HUES64 (cell line): ENCODE measurements at regions not wholly inside any gene's neighbourhood (a gene's known extent, or its start where the extent isn't known, plus 50 kb on each side); places are given as distances from the start of the nearest gene placed in this dataset.

Experiments
- H3K27ac ChIP-seq: 2 replicates; pipeline ENCODE4 v1.7.0; 2013; ENCODE audit warnings: low read depth, low read length, inconsistent platforms
- H3K27me3 ChIP-seq: 2 replicates; pipeline ENCODE4 v1.6.1; 2013; ENCODE audit warnings: mild to moderate bottlenecking, low read length; ENCODE audit not compliant: insufficient read depth
- H3K36me3 ChIP-seq: 2 replicates; pipeline ENCODE4 v1.6.1; 2013; ENCODE audit warnings: mild to moderate bottlenecking, low read length; ENCODE audit not compliant: insufficient read depth
- H3K4me1 ChIP-seq: 2 replicates; pipeline ENCODE4 v1.6.1; 2013; ENCODE audit warnings: mild to moderate bottlenecking, low read length, moderate library complexity; ENCODE audit not compliant: insufficient read depth
- H3K4me3 ChIP-seq: 2 replicates; pipeline ENCODE4 v1.5.1; 2013; ENCODE audit warnings: mild to moderate bottlenecking, low read length, moderate library complexity
- H3K9ac ChIP-seq: 2 replicates; pipeline ENCODE4 v1.6.1; 2013; ENCODE audit warnings: mild to moderate bottlenecking, low read depth, low read length
- H3K9me3 ChIP-seq: 2 replicates; pipeline ENCODE4 v1.6.1; 2013; ENCODE audit warnings: low read depth, low read length; ENCODE audit not compliant: insufficient read depth
- WGBS: fragments of 150-250, 120-280 bp; methylation state at CpG from one replicate; pipeline ENCODE4 v1.1.7; 2013; ENCODE audit warnings: missing lambda C conversion rate; 5-methylcytosine and 5-hydroxymethylcytosine counted together

GRCh38 chr12:126847005-126847629 is 1419.9 kb upstream of the TMEM132C start:
- H3K4me3 ChIP-seq = no peak overlapping the region
- no peak overlapping the region for H3K9ac ChIP-seq
- no peaks in the 10 kb centered on the region for H3K4me1 ChIP-seq
- 80% methylated on average over 5 of the region's 5 CpGs for WGBS
- H3K36me3 ChIP-seq = no peaks in the 10 kb centered on the region
- H3K9me3 ChIP-seq = no peaks in the 10 kb centered on the region
- no peaks in the 10 kb centered on the region for H3K27me3 ChIP-seq
- H3K27ac ChIP-seq = no peak overlapping the region

GRCh38 chr12:126855768-126856167 is 1411.2 kb upstream of the TMEM132C start:
- H3K36me3 ChIP-seq = no peaks in the 10 kb centered on the region
- H3K27ac ChIP-seq = no peak overlapping the region
- no peak overlapping the region for H3K4me3 ChIP-seq
- H3K9ac ChIP-seq = no peak overlapping the region
- no peaks in the 10 kb centered on the region for H3K4me1 ChIP-seq
- H3K9me3 ChIP-seq = no peaks in the 10 kb centered on the region
- H3K27me3 ChIP-seq = no peaks in the 10 kb centered on the region

- H3K36me3 ChIP-seq = no peaks in the 10 kb centered on the region
- no peaks in the 10 kb centered on the region for H3K4me1 ChIP-seq
- H3K9ac ChIP-seq = no peak overlapping the region
- H3K27ac ChIP-seq = no peak overlapping the region
- no peaks in the 10 kb centered on the region for H3K9me3 ChIP-seq
- H3K27me3 ChIP-seq = no peaks in the 10 kb centered on the region
- 100% methylated on average over 1 of the region's 2 CpGs for WGBS
- no peak overlapping the region for H3K4me3 ChIP-seq
These were observed 1410.0 kb upstream of the TMEM132C start for GRCh38 chr12:126856958-126857357.

GRCh38 chr12:126858560-126858959 is 1408.4 kb upstream of the TMEM132C start:
- no peak overlapping the region for H3K9ac ChIP-seq
- 83% methylated on average over 3 of the region's 3 CpGs for WGBS
- no peak overlapping the region for H3K27ac ChIP-seq
- H3K36me3 ChIP-seq = no peaks in the 10 kb centered on the region
- no peaks in the 10 kb centered on the region for H3K27me3 ChIP-seq
- no peaks in the 10 kb centered on the region for H3K9me3 ChIP-seq
- no peaks in the 10 kb centered on the region for H3K4me1 ChIP-seq
- H3K4me3 ChIP-seq = no peak overlapping the region

- Histone ChIP-seq H3K9ac (no peak overlapping the region), H3K4me1 (no peaks in the 10 kb centered on the region), H3K4me3 (no peak overlapping the region), H3K27ac (no peak overlapping the region), H3K27me3 (no peaks in the 10 kb centered on the region), H3K36me3 (no peaks in the 10 kb centered on the region), H3K9me3 (no peaks in the 10 kb centered on the region)
- 96% methylated on average over 1 of the region's 1 CpG for WGBS
These were observed 1406.8 kb upstream of the TMEM132C start for GRCh38 chr12:126860210-126860609.

GRCh38 chr12:126862500-126862899 is 1404.5 kb upstream of the TMEM132C start:
- Histone ChIP-seq H3K27me3 (no peaks in the 10 kb centered on the region), H3K27ac (no peak overlapping the region), H3K36me3 (no peaks in the 10 kb centered on the region), H3K4me1 (no peaks in the 10 kb centered on the region), H3K9me3 (no peaks in the 10 kb centered on the region), H3K4me3 (no peak overlapping the region), H3K9ac (no peak overlapping the region)
- 68% methylated on average over 3 of the region's 4 CpGs for WGBS

- Histone ChIP-seq H3K36me3 (no peaks in the 10 kb centered on the region), H3K4me1 (no peaks in the 10 kb centered on the region), H3K27ac (no peak overlapping the region), H3K27me3 (no peaks in the 10 kb centered on the region), H3K9me3 (no peaks in the 10 kb centered on the region), H3K4me3 (no peak overlapping the region), H3K9ac (no peak overlapping the region)
- 84% methylated on average over 2 of the region's 2 CpGs for WGBS
These were observed 1397.3 kb upstream of the TMEM132C start for GRCh38 chr12:126869644-126870043.

GRCh38 chr12:126873701-126874100 is 1393.3 kb upstream of the TMEM132C start:
- H3K36me3 ChIP-seq = no peaks in the 10 kb centered on the region
- H3K4me1 ChIP-seq = no peaks in the 10 kb centered on the region
- H3K27me3 ChIP-seq = no peaks in the 10 kb centered on the region
- no peak overlapping the region for H3K27ac ChIP-seq
- no peak overlapping the region for H3K4me3 ChIP-seq
- H3K9me3 ChIP-seq = no peaks in the 10 kb centered on the region
- WGBS = 82% methylated on average over 5 of the region's 5 CpGs
- H3K9ac ChIP-seq = no peak overlapping the region

- 48% methylated on average over 8 of the region's 8 CpGs for WGBS
- Histone ChIP-seq H3K4me3 (no peak overlapping the region), H3K9ac (no peak overlapping the region), H3K9me3 (no peaks in the 10 kb centered on the region), H3K27me3 (no peaks in the 10 kb centered on the region), H3K4me1 (no peaks in the 10 kb centered on the region), H3K27ac (no peak overlapping the region), H3K36me3 (no peaks in the 10 kb centered on the region)
These were observed 1392.4 kb upstream of the TMEM132C start for GRCh38 chr12:126874427-126875026.

GRCh38 chr12:126879842-126880241 is 1387.1 kb upstream of the TMEM132C start:
- H3K9me3 ChIP-seq = no peaks in the 10 kb centered on the region
- H3K9ac ChIP-seq = no peak overlapping the region
- H3K4me3 ChIP-seq = no peak overlapping the region
- no peaks in the 10 kb centered on the region; the same call in 1 of the 2 replicates for H3K4me1 ChIP-seq
- H3K27ac ChIP-seq = no peak overlapping the region
- WGBS = 80% methylated on average over 2 of the region's 2 CpGs
- H3K27me3 ChIP-seq = no peaks in the 10 kb centered on the region
- no peaks in the 10 kb centered on the region for H3K36me3 ChIP-seq

GRCh38 chr12:126883697-126884096 is 1383.3 kb upstream of the TMEM132C start:
- H3K4me1 ChIP-seq = no peaks in the 10 kb centered on the region; the same call in 1 of the 2 replicates
- H3K4me3 ChIP-seq = no peak overlapping the region
- no peaks in the 10 kb centered on the region for H3K27me3 ChIP-seq
- H3K9me3 ChIP-seq = no peaks in the 10 kb centered on the region
- 69% methylated on average over 4 of the region's 4 CpGs for WGBS
- no peak overlapping the region for H3K27ac ChIP-seq
- H3K9ac ChIP-seq = no peak overlapping the region
- H3K36me3 ChIP-seq = no peaks in the 10 kb centered on the region

- Histone ChIP-seq H3K4me3 (no peak overlapping the region), H3K36me3 (no peaks in the 10 kb centered on the region), H3K9me3 (no peaks in the 10 kb centered on the region), H3K9ac (no peak overlapping the region), H3K4me1 (no peaks in the 10 kb centered on the region), H3K27ac (no peak overlapping the region), H3K27me3 (no peaks in the 10 kb centered on the region)
- WGBS = 65% methylated on average over 3 of the region's 4 CpGs
These were observed 1377.5 kb upstream of the TMEM132C start for GRCh38 chr12:126889501-126889900.
